H1 (cell line): ENCODE measurements at regions not wholly inside any gene's neighbourhood (a gene's known extent, or its start where the extent isn't known, plus 50 kb on each side); places are given as distances from the start of the nearest gene placed in this dataset.

Source experiments
- CEBPB ChIP-seq: IDR thresholded peaks from 2 replicates; pipeline ENCODE4 v1.6.1; 2012; ENCODE audit warnings: low read depth, low read length
- CTCF ChIP-seq, 3 experiments: IDR thresholded peaks; 1 replicate in 2 of 3; 2 replicates in 1 of 3; pipeline versions ENCODE4 v1.5.1 to v1.6.1; 2011; ENCODE audit warnings: low read length in 3 of 3, mild to moderate bottlenecking in 3 of 3, inconsistent platforms in 2 of 3, low read depth in 1 of 3, moderate library complexity in 1 of 3; ENCODE audit not compliant: insufficient read depth in 1 of 3; ENCODE audit errors: control extremely low read depth in 1 of 3
- EZH2 ChIP-seq: fragments of 200-600 bp; sonication (generic); IDR thresholded peaks from 2 replicates; pipeline ENCODE4 v1.7.1; 2012; ENCODE audit warnings: low read depth, mild to moderate bottlenecking, moderate library complexity, low read length, inconsistent platforms; ENCODE audit not compliant: severe bottlenecking
- POLR2A ChIP-seq, 2 experiments: IDR thresholded peaks; 1 replicate in 1 of 2; 2 replicates in 1 of 2; pipeline ENCODE4 v1.6.1; 2011; ENCODE audit warnings: low read depth in 2 of 2, low read length in 2 of 2, mild to moderate bottlenecking in 2 of 2; ENCODE audit errors: control extremely low read depth in 1 of 2
- POLR2AphosphoS5 ChIP-seq: IDR thresholded peaks from 2 replicates; pipeline ENCODE4 v1.6.1; 2011; ENCODE audit warnings: low read depth, low read length
- SIN3A ChIP-seq, 2 experiments: IDR thresholded peaks in 1 of 2; conservative IDR thresholded peaks in 1 of 2; 2 replicates each; pipeline ENCODE4 v1.6.1; 2011 to 2012; ENCODE audit warnings: low read length in 2 of 2, improper control_type of control experiment in 1 of 2, low read depth in 1 of 2, mild to moderate bottlenecking in 1 of 2
- ZNF274 ChIP-seq: IDR thresholded peaks from 2 replicates; pipeline ENCODE4 v1.7.0; 2012; ENCODE audit warnings: low read length, borderline replicate concordance; ENCODE audit errors: extremely low read depth
- TF ChIP-seq, protein P1 (sequence below): IDR thresholded peaks from 2 replicates; pipeline ENCODE4 v1.6.1; 2011; ENCODE audit warnings: low read depth, mild to moderate bottlenecking, low read length; ENCODE audit not compliant: insufficient read depth
- TF ChIP-seq, protein P2 (sequence below): IDR thresholded peaks from 2 replicates; pipeline ENCODE4 v1.6.1; 2012; ENCODE audit warnings: low read length, inconsistent platforms

- TF ChIP-seq CTCF (IDR thresholded peaks at IDR 0.05; ENCODE audit: control extremely low read depth in 1 of 3, insufficient read depth in 1 of 3, low read depth in 1 of 3, low read length in 3 of 3) (no peak), POLR2A (IDR thresholded peaks at IDR 0.05; ENCODE audit: control extremely low read depth in 1 of 2, low read depth in 2 of 2, low read length in 2 of 2) (no peak), EZH2 (no peak), SIN3A (conservative IDR thresholded peaks at IDR 0.05 in 1 of 2, IDR thresholded peaks at IDR 0.05 in 1 of 2; ENCODE audit: low read depth in 1 of 2, low read length in 2 of 2) (no peak), POLR2AphosphoS5 (no peak), ZNF274 (no peak), CEBPB (no peak)
- TF ChIP-seq, protein P1, sequence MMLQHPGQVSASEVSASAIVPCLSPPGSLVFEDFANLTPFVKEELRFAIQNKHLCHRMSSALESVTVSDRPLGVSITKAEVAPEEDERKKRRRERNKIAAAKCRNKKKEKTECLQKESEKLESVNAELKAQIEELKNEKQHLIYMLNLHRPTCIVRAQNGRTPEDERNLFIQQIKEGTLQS: no peak
- TF ChIP-seq, protein P2, sequence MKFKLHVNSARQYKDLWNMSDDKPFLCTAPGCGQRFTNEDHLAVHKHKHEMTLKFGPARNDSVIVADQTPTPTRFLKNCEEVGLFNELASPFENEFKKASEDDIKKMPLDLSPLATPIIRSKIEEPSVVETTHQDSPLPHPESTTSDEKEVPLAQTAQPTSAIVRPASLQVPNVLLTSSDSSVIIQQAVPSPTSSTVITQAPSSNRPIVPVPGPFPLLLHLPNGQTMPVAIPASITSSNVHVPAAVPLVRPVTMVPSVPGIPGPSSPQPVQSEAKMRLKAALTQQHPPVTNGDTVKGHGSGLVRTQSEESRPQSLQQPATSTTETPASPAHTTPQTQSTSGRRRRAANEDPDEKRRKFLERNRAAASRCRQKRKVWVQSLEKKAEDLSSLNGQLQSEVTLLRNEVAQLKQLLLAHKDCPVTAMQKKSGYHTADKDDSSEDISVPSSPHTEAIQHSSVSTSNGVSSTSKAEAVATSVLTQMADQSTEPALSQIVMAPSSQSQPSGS: no peak
These were observed 532.2 kb downstream of the NPHP4 start for GRCh38 chr1:5459839-5460610.
